ENCODE measurements at regions not wholly inside any gene's neighbourhood (a gene's known extent, or its start where the extent isn't known, plus 50 kb on each side); places are given as distances from the start of the nearest gene placed in this dataset.

GRCh38 chr4:138686106-138686835, 329.3 kb upstream of the NOCT start:
- no peaks in the 10 kb centered on the region for H3K9me3 Mint-ChIP-seq
- no peak overlapping the region for H3K27ac Mint-ChIP-seq
- no peak for TF ChIP-seq CTCF (IDR thresholded peaks at IDR 0.05)
- ATAC-seq (ENCODE audit: low read depth) (no peak), DNase-seq (no peak)
- H3K4me3 Mint-ChIP-seq: no peak overlapping the region
- ChIA-PET CTCF (no interaction called here), POLR2A (no interaction called here)
- intact Hi-C loops (cut with micrococcal nuclease): no loop called here
- H3K27me3 Mint-ChIP-seq: peaks cover 8% of the 10 kb centered on the region
- H3K36me3 Mint-ChIP-seq (ENCODE audit: low read depth): no peaks in the 10 kb centered on the region
- no peaks in the 10 kb centered on the region for H3K4me1 Mint-ChIP-seq

- intact Hi-C loops (cut with micrococcal nuclease): no loop called here
- DNase-seq (no peak), ATAC-seq (ENCODE audit: low read depth) (no peak)
- ChIA-PET POLR2A (no interaction called here), CTCF (no interaction called here)
- Mint-ChIP-seq H3K9me3 (no peaks in the 10 kb centered on the region), H3K27ac (no peak overlapping the region), H3K4me1 (no peaks in the 10 kb centered on the region), H3K36me3 (ENCODE audit: low read depth) (no peaks in the 10 kb centered on the region), H3K27me3 (peaks cover 11% of the 10 kb centered on the region), H3K4me3 (no peak overlapping the region)
- TF ChIP-seq CTCF (IDR thresholded peaks at IDR 0.05): no peak
Observed at GRCh38 chr4:138685316-138685715, 330.3 kb upstream of the NOCT start.

GRCh38 chr4:138680989-138681604, 334.5 kb upstream of the NOCT start:
- DNase-seq: peak; percentile 38
- CTCF ChIA-PET: interaction anchor here (1.1 to 2.1 kb wide), 9 partner anchors 9 to 862 kb away, joined by 3 to 12 read pairs (median 6); no protein-coding TSS in a partner anchor
- H3K27ac Mint-ChIP-seq: peak overlapping the region; percentile 30
- H3K36me3 Mint-ChIP-seq (ENCODE audit: low read depth): no peaks in the 10 kb centered on the region
- POLR2A ChIA-PET: no interaction called here
- H3K9me3 Mint-ChIP-seq: no peaks in the 10 kb centered on the region
- TF ChIP-seq CTCF (IDR thresholded peaks at IDR 0.05): peak; percentile 91
- H3K4me3 Mint-ChIP-seq: no peak overlapping the region
- ATAC-seq (ENCODE audit: low read depth): peak; percentile 45
- intact Hi-C loops (cut with micrococcal nuclease): loop anchor here (1.0 to 5.0 kb wide), 5 partner anchors 498 to 1816 kb away; no protein-coding TSS in a partner anchor
- peaks cover 12% of the 10 kb centered on the region for H3K27me3 Mint-ChIP-seq
- no peaks in the 10 kb centered on the region for H3K4me1 Mint-ChIP-seq

- no peaks in the 10 kb centered on the region for H3K36me3 Mint-ChIP-seq (ENCODE audit: low read depth)
- intact Hi-C loops (cut with micrococcal nuclease): loop anchor here (2.0 to 5.0 kb wide), 3 partner anchors 497 to 1815 kb away; no protein-coding TSS in a partner anchor
- DNase-seq: no peak
- no peaks in the 10 kb centered on the region for H3K9me3 Mint-ChIP-seq
- TF ChIP-seq CTCF (IDR thresholded peaks at IDR 0.05): no peak
- POLR2A ChIA-PET: no interaction called here
- ATAC-seq (ENCODE audit: low read depth): no peak
- CTCF ChIA-PET: interaction anchor here (1.1 to 2.1 kb wide), 7 partner anchors 11 to 861 kb away, joined by 3 to 12 read pairs (median 6); no protein-coding TSS in a partner anchor
- no peak overlapping the region for H3K27ac Mint-ChIP-seq
- H3K4me3 Mint-ChIP-seq: no peak overlapping the region
- H3K27me3 Mint-ChIP-seq: peaks cover 13% of the 10 kb centered on the region
- H3K4me1 Mint-ChIP-seq: no peaks in the 10 kb centered on the region
Observed at GRCh38 chr4:138680256-138680655, 335.3 kb upstream of the NOCT start.

GRCh38 chr4:138678985-138679746, 336.4 kb upstream of the NOCT start:
- intact Hi-C loops (cut with micrococcal nuclease): no loop called here
- TF ChIP-seq CTCF (IDR thresholded peaks at IDR 0.05): no peak
- DNase-seq (no peak), ATAC-seq (ENCODE audit: low read depth) (no peak)
- Mint-ChIP-seq H3K27me3 (peaks cover 12% of the 10 kb centered on the region), H3K36me3 (ENCODE audit: low read depth) (no peaks in the 10 kb centered on the region), H3K27ac (no peak overlapping the region), H3K4me1 (no peaks in the 10 kb centered on the region), H3K4me3 (no peak overlapping the region), H3K9me3 (no peaks in the 10 kb centered on the region)
- POLR2A ChIA-PET: no interaction called here
- CTCF ChIA-PET: interaction anchor here (1.1 to 1.6 kb wide), 2 partner anchors 10 to 14 kb away, joined by 3 to 4 read pairs; no protein-coding TSS in a partner anchor

All from activated B cell treated with CpG ODN at 0.5 μM for 24 hours (primary cell).